ENCODE measurements at regions not wholly inside any gene's neighbourhood (a gene's known extent, or its start where the extent isn't known, plus 50 kb on each side); places are given as distances from the start of the nearest gene placed in this dataset.

DNA sequence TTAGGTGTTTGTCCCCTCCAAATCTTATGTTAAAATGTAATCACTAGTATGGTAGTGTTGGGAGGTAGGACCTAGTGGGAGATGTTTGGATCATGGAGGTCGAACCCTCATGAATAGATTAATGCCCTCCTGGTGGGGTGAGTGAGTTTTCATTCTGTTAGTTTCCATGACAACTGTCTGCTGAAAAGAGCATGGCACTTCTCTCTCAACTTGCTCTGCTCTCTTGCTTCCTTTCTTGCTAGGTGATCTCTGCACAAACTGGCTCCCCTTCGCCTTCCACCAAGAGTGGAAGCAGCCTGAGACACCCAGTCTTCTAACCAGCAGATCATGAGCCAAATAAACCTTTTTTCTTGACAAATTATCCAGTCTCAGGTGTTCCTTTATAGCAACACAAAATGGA, 853.9 kb downstream of the SORCS1 start:
- TF ChIP-seq EZH2 (optimal IDR thresholded peaks at IDR 0.05; ENCODE audit: low read depth, low read length) (no peak), EZH2phosphoT487 (IDR thresholded peaks at IDR 0.05; ENCODE audit: low read length) (no peak)
- TF ChIP-seq, protein P1, sequence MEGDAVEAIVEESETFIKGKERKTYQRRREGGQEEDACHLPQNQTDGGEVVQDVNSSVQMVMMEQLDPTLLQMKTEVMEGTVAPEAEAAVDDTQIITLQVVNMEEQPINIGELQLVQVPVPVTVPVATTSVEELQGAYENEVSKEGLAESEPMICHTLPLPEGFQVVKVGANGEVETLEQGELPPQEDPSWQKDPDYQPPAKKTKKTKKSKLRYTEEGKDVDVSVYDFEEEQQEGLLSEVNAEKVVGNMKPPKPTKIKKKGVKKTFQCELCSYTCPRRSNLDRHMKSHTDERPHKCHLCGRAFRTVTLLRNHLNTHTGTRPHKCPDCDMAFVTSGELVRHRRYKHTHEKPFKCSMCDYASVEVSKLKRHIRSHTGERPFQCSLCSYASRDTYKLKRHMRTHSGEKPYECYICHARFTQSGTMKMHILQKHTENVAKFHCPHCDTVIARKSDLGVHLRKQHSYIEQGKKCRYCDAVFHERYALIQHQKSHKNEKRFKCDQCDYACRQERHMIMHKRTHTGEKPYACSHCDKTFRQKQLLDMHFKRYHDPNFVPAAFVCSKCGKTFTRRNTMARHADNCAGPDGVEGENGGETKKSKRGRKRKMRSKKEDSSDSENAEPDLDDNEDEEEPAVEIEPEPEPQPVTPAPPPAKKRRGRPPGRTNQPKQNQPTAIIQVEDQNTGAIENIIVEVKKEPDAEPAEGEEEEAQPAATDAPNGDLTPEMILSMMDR (IDR thresholded peaks at IDR 0.05; ENCODE audit: low read length), result no peak

All from MM.1S (cell line).